ENCODE measurements at regions not wholly inside any gene's neighbourhood (a gene's known extent, or its start where the extent isn't known, plus 50 kb on each side); places are given as distances from the start of the nearest gene placed in this dataset.
A peak's percentile ranks its signal among the peaks of the same experiment; 100 is the strongest.
"Not testable (repeated sequence)": the region's sequence is repeated elsewhere in the genome, so short reads cannot be mapped to it uniquely, and the experiment has no call there.

DNA sequence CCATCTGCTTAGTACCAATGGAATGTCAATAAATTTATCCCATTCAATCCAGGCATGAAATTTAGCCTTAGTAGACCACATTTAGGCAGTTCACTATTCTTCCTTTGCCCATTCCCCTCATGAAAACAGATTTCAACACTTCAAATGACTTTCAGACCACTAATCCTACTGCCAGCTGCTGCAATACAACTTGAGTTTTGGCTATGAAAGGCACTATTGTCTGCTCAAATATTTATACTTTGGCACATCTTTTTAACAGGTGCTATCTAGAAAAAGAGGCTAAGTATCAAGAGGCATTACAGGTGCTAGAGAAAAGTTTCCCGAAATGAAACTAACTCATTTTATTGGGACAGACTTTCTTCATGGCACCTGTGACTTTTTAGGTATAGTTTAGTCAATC lies 499.8 kb downstream of the C12orf50 start:
- DNase-seq: no peak

DNA sequence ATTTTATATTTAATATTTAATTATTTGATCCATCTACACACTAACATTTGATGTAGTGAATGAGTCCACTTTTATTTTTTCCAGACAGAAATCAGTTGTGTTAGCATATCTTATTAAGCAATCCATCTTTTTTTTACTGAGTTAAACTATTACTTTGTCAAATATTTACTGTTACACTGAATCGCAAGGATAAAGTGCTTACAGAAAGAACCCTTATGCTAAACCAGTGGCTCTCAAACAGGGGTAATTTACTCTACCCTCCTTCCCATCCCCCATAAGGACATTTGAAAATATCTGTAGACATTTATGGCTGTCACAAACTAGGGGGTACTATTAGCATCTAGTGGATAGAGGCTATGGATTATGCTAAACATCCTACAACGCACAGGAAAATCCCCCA lies 508.2 kb downstream of the C12orf50 start:
- DNase-seq: no peak

DNA sequence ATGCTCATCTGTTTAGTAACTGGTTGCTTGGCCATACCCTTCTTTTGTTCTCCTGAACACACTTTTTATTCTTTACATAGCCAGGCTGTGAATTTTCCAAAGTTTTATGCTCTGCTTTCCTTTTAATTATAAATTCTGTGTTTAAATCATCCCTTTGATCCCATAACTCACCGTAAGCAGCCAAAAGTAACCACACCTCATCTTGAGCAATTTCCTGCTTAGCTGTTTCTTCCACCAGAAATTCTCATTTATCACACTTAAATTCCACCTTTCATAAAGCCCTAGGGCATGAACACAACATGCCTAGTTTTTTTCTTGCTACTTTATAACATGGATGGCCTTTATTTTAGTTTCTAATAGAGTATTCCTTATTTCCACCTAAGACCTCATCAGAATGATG lies 510.7 kb downstream of the C12orf50 start:
- no peak for DNase-seq

DNA sequence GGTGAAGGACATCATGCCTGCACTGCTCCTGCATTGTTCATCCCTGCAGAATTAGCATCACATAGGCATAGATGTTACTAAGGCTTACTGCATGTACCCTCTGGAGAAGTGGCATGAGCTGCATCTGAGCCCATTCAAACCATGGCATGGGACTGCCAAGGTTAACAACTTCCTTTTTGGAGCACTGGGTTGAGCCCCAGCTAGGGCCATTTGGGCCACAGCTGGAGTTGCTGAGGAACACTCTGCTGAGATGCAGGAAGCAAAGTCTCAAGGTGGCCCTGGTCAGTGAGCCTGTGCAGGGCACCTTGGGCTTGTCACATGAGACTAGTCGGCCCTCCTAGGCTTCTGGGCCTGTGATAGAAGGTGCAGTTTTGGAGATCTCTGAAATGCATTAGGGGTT lies 511.2 kb downstream of the C12orf50 start:
- DNase-seq: no peak

DNA sequence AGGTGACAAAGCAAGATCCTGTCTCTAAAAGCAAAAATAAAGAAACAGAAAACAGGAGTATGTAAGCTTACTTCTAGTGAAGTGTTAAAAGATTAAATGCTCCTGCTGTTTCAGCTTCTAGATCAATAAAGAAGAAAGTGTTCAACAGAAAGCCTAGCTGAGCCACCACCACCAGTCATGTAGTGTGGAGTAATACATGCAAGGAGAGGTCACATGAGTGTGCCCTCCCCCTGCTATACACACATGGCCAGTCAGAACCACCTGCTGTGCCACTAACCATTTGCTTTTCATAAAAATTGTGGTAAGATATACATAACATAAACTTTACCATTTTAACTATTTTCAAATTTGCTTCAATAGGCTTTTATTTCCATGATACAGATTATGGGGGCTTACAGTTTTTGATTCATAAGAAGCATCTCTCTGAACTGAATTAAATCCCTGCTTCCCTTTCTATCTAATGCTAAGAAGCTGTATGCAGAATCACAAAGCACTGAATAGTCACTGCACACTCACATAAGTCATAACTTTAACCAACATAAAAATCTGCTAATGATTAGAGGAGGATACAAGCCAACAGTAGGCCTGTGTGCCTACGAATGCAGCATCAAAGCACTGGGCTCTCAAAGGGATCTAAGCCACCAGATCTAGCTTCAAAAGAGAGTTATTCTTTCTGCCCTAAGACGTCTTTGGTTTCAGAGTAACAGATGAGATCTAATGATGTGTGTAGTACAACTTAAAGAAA lies 515.5 kb downstream of the C12orf50 start:
- DNase-seq: no peak

DNA sequence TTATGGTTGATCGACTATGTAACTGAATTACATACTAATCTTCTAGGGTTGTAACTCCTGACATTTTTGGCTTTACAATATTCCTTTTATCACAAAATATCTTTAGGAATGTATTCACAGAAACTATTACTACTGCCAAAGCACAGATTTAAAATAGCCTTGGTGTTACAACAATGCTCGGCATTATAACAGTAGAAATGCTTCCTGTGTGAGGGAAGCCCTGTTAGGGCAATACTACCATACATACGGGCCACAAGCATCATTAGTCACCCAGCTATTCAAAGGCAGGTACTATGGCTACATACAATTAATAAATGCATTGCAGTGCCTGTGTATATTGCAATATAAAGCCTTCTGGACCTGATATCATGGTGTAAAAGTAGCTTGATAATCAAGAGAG lies 517.8 kb downstream of the C12orf50 start:
- DNase-seq: no peak

DNA sequence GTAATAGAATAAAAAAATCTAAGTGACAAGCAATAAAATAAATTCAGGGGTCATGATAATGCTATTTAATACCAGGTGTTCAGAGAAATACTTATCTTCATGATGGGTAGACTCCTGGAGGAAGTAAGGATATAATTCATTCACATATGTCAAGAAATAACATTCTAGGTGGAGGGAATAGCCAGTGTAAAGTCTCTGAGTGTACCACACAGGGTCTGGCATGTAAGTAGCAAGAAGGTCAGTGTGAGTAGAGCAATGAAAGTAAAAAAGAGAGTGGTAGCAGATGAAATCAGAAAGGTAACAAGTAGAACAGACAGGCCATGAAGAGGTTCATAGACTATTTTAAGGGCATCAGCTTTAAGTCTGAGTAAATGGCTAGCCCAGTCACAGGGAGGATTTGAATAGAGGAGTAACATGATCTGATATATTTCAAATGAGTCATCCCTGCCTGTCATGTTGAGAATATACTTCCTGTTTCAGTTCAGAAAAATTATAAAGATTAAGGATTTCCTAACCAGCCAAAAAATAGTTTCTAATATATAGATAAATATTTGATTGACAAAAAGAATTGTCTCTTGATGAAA lies 519.9 kb downstream of the C12orf50 start:
- peak; percentile 3 for DNase-seq

DNA sequence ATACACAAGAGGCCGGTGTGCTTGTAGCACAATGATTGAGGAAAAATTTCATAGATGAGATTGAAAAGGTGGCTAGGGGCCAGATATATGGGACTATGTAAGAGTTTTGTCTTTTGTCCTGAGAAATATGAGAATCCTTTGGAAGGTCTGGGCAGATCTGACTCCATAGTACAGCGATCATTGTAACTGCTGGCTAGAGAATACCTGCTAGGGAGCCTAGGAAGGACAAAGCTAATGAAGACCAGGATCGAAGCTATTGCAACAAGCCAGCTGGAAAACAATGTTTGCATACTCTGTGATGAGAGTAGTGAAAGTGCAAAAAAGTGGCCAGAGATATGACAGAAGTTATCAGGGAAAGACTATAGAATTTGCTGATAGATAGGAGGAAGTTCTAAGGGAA lies 537.6 kb downstream of the C12orf50 start:
- no peak for DNase-seq

DNA sequence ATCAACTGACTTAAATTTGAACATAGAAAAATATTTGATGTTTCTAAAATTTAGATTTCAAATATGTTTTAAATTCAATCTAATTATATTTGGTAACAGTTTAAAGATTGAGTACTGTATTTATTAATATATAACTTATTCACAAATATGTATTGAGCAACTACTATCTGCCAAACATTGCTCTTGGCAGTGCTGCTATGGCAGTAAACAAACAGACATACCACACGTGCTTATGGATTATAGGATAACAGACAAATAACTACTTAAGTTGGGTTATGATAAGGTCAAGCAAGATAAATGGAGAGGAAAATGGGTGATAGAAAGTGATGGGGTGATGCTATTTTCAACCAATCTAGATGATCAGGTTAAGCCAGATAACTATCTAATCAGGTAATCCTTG lies 538.1 kb downstream of the C12orf50 start:
- no peak for DNase-seq

DNA sequence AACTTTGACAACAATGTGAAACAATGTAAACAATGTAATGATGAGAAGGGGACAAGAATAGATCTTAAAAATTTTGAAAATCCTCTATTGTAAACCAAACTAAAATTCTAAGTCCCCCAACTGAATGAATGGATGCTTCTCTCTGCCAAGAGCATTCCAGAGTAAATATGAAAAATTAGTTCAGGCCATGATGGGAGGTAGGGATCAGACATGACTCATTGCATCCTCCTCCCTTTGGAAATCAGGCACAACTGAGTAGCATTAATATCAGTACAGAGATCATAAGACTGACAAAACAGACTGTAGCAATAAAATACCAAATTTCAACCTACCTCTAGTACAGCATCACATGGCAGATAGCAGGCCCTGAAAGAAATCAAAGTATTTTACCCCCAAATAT lies 559.9 kb downstream of the C12orf50 start:
- no peak for DNase-seq

DNA sequence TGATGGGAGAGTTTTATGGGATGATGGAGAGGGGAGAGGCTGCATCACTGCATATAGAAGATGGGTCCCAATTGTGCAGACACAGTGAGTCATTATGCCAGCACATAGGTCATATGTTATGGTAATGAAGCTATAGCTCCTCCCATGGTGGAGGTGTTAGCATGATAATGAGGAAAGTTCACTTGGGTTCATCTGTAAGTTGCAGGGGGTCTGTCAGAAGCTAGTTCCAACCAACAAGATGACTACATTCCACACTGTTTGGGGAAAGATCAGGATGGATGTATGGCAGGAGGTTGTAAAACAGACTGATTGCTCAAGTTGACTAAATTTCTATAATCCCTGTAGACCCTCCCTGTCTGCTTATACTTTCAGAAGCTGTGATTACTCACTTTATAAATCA lies 561.3 kb downstream of the C12orf50 start:
- no peak for DNase-seq

DNA sequence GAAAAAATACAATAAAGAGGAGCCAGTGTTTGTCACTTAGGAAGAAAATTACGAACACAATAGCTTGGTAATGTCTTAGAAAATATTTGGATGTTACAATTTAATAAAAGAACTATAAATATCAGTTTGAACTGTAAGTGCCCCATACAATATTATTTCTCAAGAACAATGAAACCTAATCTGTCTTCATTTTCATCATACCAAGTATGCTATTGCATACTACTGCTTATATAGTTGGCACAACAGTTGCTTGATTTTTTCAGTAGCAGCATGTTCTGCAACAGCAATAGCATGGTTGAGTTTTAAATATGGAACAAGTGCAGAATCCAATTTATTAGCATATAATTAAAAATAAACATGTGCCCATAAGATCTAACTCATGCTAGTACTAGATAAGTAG lies 564.6 kb downstream of the C12orf50 start:
- DNase-seq: no peak

DNA sequence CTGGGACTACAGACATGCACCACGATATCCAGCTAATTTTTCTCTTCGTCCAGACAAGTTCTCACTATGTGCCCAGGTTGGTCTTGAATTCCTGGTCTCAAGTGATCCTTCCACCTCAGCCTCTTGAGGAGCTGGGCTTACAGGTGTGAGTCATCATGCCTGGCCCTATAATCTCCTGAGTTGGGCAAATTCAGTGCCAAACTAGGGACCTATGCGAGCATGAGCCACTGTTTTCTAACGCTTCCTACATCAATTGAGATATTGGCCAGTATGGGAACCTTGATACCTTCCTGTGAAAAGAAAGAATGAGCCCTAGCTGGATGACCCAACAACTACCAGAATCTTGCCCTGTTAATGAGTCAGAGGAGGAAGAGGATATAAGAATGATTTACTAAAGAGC lies 585.2 kb downstream of the C12orf50 start:
- no peak for DNase-seq

DNA sequence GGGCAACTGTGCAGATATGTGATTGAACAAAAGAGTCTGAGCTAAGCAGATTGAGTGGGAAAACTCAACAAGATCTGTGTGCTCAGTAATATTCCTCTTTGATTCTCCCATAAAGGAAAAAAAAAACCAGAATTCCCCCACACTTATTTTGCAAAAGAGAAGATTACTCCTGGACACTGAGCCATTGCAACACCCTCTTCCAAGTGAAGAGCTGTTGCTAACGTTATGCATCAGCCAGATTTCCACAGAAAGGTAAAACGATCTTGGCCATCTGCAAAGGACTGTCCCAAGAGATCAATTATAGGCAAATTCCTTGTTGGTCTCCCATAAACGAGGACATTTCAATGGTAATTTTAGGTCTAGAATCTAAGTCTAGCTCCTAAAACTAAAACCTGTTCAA lies 587.7 kb downstream of the C12orf50 start:
- DNase-seq: no peak

DNA sequence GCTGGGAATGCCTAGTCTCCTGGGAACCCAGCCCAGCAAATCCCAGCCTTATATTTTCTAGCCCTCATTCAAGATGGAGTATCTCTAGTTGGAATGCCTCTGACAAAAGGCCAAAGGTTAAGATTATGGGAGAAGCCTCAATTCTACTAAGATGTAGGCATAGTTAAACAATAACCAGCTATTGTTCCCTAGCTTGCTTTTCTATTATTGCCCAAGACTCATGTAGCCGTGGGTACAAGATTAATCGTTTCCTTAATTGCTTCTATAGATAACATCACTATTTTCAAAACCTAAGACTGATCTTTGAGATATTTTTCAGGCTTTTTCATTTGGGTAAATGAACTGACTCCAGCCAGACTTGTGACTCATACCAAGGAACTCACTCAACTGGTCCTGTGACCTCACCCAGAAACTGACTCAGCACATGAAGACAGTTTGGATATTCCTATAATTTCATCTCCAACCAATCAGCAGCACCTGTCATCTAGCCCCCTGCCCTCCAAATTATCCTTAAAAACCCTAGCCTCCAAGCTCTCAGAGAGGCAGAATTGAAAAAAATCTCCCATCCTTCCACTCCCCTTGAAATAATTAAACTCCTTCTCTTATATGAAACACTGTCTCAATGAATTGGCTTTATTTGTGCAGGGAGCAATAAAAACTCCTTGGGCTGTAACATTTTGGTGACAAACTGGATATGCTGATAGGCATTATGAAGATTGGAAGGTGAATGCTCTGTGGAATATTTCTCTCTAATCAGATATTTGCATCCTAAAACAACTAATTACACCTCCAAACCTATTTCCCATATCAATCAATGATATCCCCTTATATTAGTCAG lies 589.0 kb downstream of the C12orf50 start:
- DNase-seq: no peak

DNA sequence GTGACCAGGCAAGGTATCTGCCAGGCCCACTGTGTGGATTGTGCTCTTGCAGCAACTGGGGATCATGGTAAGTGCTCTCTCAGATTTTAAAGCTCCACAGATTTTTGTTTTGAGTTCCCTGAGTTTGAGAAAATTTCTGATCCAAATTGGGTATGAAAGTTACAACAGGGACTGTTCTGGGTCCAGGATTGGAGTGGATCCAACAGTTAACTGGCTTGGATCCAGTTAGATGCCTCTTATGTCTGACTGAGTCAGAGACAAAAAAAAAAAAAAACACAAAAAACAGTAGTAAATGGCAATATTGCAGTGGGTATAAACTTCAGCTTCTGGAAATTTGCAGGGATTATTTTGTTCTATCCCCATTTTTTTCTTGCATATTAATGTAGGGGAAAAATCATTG lies 598.8 kb downstream of the C12orf50 start:
- DNase-seq: no peak

DNA sequence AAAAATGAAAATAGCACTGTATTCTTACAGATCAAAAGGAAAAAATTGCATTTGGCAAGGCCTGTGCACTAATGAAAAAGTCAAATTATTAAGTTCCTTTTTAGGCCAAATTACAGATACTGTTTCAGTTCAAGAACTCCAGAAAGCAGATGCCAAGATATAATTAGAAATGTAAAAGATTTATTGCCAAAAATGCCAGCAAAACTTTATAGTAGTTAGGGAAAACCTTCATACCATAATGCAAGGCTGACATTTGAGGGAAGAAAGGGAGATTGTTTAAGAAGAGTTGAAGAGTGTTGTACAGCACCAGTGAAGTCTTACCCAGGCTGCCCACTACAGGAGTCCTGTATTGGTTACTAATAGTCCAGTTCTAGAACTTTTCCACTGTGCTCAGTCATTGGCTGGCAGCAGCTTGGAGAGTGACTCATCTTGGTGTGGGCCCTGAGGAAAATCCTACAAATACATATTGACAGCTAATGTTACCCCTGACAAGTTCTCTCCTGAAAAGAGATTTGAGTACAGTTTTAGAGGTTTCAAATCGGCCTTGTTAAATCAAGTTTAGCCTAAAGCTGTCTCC lies 600.4 kb downstream of the C12orf50 start:
- no peak for DNase-seq

DNA sequence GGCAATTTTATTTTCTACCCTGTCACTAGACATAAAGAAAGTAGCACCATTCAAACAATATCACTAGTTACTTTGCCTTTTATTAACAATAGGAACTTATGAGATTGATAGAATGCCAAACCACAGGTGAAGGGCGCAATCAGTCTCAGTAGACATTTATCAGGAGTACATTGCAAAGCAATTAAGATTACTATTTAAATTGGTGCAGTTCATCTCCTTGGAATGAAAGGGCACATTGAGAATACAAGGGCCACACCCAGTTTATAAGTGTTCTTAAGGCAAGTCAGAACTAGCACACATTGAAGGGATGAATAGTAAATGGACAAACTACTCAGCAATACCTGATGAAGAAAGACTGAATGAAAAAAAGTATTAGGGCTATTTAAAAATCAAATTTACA lies 601.4 kb downstream of the C12orf50 start:
- no peak for DNase-seq

DNA sequence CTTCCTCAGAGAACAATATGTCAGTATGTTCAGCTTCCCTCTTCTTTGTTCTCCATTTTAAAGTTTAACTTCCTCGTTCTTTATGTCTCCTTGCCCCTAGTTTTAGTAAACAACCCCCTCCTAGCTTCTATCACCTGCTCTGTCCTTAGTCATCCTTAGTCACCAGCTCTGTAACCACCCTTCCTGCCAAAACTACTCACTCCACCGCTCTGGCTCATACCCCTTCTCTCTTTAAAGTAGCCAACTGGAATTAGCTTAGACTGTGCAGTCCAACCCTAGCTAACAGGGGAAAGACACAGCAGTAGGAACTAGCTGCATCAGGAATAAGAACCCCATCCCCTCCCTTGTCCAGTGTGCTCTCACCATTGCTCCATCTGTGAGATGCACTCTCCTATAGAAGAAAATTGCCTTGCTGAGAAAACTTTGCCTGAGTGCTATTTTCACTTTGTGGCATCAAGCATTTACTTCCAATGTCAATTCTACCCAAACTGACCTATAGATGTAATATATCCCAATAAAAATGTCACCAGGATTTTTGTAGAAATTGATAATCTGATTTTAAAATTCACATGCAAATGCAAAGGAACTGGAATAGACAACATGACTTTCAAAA lies 603.2 kb downstream of the C12orf50 start:
- no peak for DNase-seq

DNA sequence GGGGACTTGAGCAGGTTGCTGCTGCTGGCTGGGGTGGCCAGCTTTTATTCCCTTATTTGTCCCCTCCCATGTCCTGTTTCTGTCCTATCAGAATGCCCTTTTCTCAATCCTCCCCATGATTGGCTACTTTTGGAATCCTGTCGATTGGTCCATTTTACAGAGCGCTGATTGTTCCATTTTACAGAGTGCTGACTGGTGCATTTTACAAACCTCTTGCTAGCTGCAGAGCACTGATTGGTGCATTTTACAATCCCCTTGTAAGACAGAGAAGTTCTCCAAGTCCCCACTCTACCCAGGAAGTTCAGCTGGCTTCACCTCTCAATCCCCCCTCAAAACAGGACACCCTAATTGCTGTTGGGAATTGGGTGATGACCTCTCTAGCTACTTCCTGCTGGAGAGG lies 608.0 kb downstream of the C12orf50 start:
- DNase-seq: not testable (repeated sequence)

DNA sequence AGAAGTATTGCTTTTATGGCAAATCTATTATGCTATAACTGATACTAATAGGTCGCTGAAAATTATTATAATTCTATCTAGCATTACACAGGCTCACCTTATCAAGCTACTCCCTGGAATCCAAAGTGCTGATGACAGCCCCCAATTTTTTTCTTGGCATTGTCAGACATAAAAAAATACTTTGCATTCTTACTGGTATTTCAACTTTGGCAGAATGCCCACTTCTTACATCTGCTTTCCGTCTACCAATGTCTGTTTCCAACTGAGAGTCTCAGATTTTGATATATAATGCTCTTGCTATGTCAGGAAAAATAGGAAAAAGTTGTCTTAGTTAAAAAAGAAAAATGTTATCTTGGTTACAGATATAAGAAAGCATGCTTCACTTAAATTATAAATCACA lies 615.4 kb downstream of the C12orf50 start:
- DNase-seq: no peak

DNA sequence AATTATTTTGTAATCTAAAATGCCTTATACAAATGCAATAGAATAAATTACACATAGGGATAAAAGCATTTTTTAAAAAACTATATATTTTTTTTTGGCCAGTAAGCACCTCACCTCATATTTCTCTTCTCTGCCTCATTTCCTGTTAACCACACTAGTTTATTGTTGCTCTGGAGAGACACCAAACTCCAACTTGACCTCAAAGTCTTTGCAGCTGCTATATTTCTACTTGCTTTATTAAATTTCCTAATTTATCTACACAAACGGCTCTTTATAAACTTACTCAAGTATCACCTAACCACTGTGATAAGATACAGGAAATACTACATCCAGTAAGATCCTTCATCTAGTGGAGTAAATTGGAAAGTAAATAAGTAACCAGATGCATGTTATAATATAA lies 622.3 kb downstream of the C12orf50 start:
- DNase-seq: no peak

DNA sequence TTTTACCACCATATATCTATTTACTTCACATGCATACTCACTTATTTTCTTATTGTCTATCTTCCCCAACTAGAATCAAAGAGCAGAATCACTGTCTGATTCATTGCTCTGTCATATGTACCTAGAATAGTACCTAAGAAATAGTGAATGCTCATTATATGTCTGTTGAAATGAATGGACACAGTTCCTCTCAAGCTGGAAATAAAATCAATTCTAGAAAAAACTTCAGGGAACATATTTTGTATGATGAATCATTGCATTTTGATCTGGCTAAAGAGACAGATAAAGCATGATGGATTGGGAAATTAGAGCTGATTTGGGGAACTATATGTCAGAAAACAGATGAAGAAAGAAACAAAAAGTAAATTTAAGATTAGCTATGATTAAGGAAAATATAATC lies 623.3 kb downstream of the C12orf50 start:
- DNase-seq: no peak

Measured in suppressor macrophage treated with lipopolysaccharide for 4 hours (primary cell).